Heart left ventricle (tissue), 16 donors: ENCODE measurements at regions not wholly inside any gene's neighbourhood (a gene's known extent, or its start where the extent isn't known, plus 50 kb on each side); places are given as distances from the start of the nearest gene placed in this dataset.

Experiments
- ATAC-seq, 4 donors: fragments of 200-7000 bp; cut with Tn5 transposase; one replicate each; pipeline ENCODE4 v1.9.1; 2020 to 2022; ENCODE audit warnings: moderate library complexity in 4 of 4, mild to moderate bottlenecking in 3 of 4, moderate number of reproducible peaks in 1 of 4
- DNase-seq, 5 donors: peaks; one replicate each; pipeline ENCODE4 v3.0.0-alpha.2; 2020
- H3K27ac ChIP-seq, 12 donors: fragments of 200-600 bp; sonication (generic) in 4 of 12; one replicate each; pipeline versions ENCODE4 v1.5.0 to v1.8.0; 2016 to 2022; ENCODE audit warnings: mild to moderate bottlenecking in 2 of 12
- H3K27me3 ChIP-seq, 9 donors: fragments of 200-600 bp; sonication (generic) in 2 of 9; one replicate each; pipeline versions ENCODE4 v1.5.1 to v1.8.0; 2016 to 2022; ENCODE audit warnings: mild to moderate bottlenecking in 3 of 9
- H3K36me3 ChIP-seq, 9 donors: fragments of 200-600 bp; sonication (generic) in 2 of 9; one replicate each; pipeline versions ENCODE4 v1.5.0 to v1.8.0; 2018 to 2022; ENCODE audit warnings: mild to moderate bottlenecking in 2 of 9
- H3K4me1 ChIP-seq, 12 donors: fragments of 200-600 bp; sonication (generic) in 4 of 12; one replicate each; pipeline versions ENCODE4 v1.5.0 to v1.8.0; 2016 to 2022; ENCODE audit warnings: mild to moderate bottlenecking in 3 of 12
- H3K4me3 ChIP-seq, 12 donors: fragments of 200-600 bp; sonication (generic) in 4 of 12; one replicate each; pipeline versions ENCODE4 v1.5.0 to v1.8.0; 2017 to 2022; ENCODE audit warnings: mild to moderate bottlenecking in 9 of 12, moderate library complexity in 4 of 12
- H3K9me3 ChIP-seq, 12 donors: fragments of 200-600 bp; sonication (generic) in 4 of 12; one replicate each; pipeline versions ENCODE4 v1.5.0 to v1.8.0; 2016 to 2022; ENCODE audit warnings: mild to moderate bottlenecking in 1 of 12
- POLR2A ChIP-seq, 2 donors: fragments of 450-650 bp; IDR thresholded peaks; one replicate each; pipeline ENCODE4 v1.6.1; 2017; ENCODE audit warnings: antibody characterized with exemption in 2 of 2, mild to moderate bottlenecking in 2 of 2, moderate library complexity in 2 of 2
- WGBS, 4 donors: extraction: QIAGEN DNeasy Blood & Tissue Kit in 2 of 4; methylation state at CpG; one replicate each; pipeline versions ENCODE4 v1.1.5 to v1.1.7; 2013 to 2018; 5-methylcytosine and 5-hydroxymethylcytosine counted together
- intact Hi-C, 10 donors: fragments of 100-400 bp; cut with DNase I; formaldehyde crosslinking; loops; one replicate each; pipeline versions ENCODE4 v1.11.1 to v1.14.2; 2022
- TF ChIP-seq, protein P1 (sequence below), 12 donors: fragments of 200-600 bp; sonication (generic) in 4 of 12; IDR thresholded peaks; one replicate each; pipeline versions ENCODE4 v1.5.0 to v1.8.0; 2018 to 2022; ENCODE audit warnings: antibody characterized with exemption in 12 of 12, mild to moderate bottlenecking in 5 of 12
- donor health status: ischemic (EF 13 %, LVEDD 7.1; RV severe dilation, severe dysfunction).
- donor health status: healthy with polysubstance abuse.
- donor health status: DM: no; HTN: yes; CAD: no.
- donor health status: DM: no; HTN: no; CAD: no.
- donor health status: ischemic (EF 25% LVEDD 6.9; RV normal size, moderate dysfunction).
- donor health status: ischemic (EF 25% LVEDD 5.7; RV mildly dilated, moderate dysfunction).
- donor health status: healthy.
- donor health status: DM: yes; HTN: yes; CAD: no.
- donor health status: ischemic (EF 35%, LVEDD 5.7; RV mildly dilated, moderate dysfunction).
- donor health status: nonischemic (EF 11% LVEDD 7.7; RV severe dilation, severe dysfunction).
- donor health status: DM: yes; HTN: yes; CAD: no.
- donor health status: PGD.
- donor health status: ischemic (EF 29% LVEDD 5.4; RV normal size, mild dysfunction).
- donor health status: nonischemic (EF 23%, LVEDD 6.1; RV moderate dilation, normal function).

- ATAC-seq (no peak), DNase-seq (no peak)
- Histone ChIP-seq H3K27ac (no peak overlapping the region), H3K4me3 (no peak overlapping the region), H3K27me3 (no peaks in the 10 kb centered on the region), H3K4me1 (no peaks in the 10 kb centered on the region), H3K9me3 (no peaks in the 10 kb centered on the region), H3K36me3 (no peaks in the 10 kb centered on the region)
- intact Hi-C loops: no loop called here
- 77 to 86% (median 83%) methylated on average over 6 of the region's 6 CpGs for WGBS, 4 donors
- no peak for TF ChIP-seq POLR2A (IDR thresholded peaks at IDR 0.05)
- TF ChIP-seq, protein P1, sequence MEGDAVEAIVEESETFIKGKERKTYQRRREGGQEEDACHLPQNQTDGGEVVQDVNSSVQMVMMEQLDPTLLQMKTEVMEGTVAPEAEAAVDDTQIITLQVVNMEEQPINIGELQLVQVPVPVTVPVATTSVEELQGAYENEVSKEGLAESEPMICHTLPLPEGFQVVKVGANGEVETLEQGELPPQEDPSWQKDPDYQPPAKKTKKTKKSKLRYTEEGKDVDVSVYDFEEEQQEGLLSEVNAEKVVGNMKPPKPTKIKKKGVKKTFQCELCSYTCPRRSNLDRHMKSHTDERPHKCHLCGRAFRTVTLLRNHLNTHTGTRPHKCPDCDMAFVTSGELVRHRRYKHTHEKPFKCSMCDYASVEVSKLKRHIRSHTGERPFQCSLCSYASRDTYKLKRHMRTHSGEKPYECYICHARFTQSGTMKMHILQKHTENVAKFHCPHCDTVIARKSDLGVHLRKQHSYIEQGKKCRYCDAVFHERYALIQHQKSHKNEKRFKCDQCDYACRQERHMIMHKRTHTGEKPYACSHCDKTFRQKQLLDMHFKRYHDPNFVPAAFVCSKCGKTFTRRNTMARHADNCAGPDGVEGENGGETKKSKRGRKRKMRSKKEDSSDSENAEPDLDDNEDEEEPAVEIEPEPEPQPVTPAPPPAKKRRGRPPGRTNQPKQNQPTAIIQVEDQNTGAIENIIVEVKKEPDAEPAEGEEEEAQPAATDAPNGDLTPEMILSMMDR (IDR thresholded peaks at IDR 0.05): no peak
Observed at GRCh38 chr14:86310148-86310547, 780.2 kb downstream of the FLRT2 start.

- DNase-seq: no peak
- H3K36me3 ChIP-seq: no peaks in the 10 kb centered on the region
- no peaks in the 10 kb centered on the region for H3K4me1 ChIP-seq
- no peak overlapping the region for H3K27ac ChIP-seq
- H3K27me3 ChIP-seq: no peaks in the 10 kb centered on the region
- intact Hi-C loops: no loop called here
- H3K9me3 ChIP-seq: no peaks in the 10 kb centered on the region
- no peak for ATAC-seq
- no peak for TF ChIP-seq POLR2A (IDR thresholded peaks at IDR 0.05)
- TF ChIP-seq, protein P1 (IDR thresholded peaks at IDR 0.05): no peak
- H3K4me3 ChIP-seq: no peak overlapping the region
- WGBS, 4 donors: 82 to 88% (median 84%) methylated on average over 2 of the region's 2 CpGs
Observed at GRCh38 chr14:86305058-86305457, 775.1 kb downstream of the FLRT2 start.

DNA sequence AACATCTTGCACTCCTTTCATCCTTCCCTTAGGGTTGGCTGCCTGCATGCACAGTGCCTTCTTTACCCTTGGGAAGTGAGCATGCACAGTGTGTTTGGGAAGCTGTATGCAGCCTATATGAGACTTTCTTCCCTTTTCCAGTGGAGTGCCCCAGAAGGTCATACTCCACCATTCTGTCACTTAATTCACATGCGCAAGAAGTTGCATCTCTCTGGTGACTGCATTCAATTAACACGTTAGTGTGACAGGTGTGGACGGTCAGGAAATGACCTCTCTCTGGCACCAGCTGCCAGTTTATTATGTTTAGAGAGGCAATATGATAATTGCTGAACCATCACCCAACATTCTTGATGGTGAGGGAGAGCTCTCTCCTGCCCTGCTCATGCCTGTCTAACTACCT lies 770.0 kb downstream of the FLRT2 start:
- Histone ChIP-seq H3K27me3 (no peaks in the 10 kb centered on the region), H3K36me3 (no peaks in the 10 kb centered on the region), H3K9me3 (peaks cover 0 to 5% (median 0%) of the 10 kb centered on the region in 12 donors), H3K4me1 (no peaks in the 10 kb centered on the region), H3K27ac (no peak overlapping the region), H3K4me3 (no peak overlapping the region)
- DNase-seq (no peak), ATAC-seq (no peak)
- TF ChIP-seq, protein P1 (IDR thresholded peaks at IDR 0.05): no peak
- TF ChIP-seq POLR2A (IDR thresholded peaks at IDR 0.05): no peak
- intact Hi-C loops: no loop called here
- 69 to 75% (median 72%) methylated on average over 3 of the region's 3 CpGs for WGBS, 4 donors

DNA sequence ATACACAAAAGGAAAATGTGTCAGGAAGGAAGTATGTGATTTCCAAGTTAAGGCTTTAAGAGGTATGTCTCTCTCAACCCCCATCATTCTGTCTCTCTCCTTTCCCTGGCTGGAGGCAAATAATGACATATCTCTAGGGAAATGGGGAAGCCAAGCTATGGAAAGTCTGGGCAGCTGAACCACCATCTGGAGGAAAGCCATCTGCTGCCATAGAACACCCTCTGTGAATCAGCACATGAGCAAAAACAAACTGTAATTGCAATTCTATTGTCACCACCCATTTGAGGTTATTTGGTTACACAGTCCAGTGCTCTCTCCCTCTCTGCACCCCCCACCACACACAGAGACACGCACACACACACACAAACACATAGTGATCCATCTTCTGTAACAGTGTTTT lies 766.2 kb downstream of the FLRT2 start:
- 68 to 84% (median 75%) methylated on average over 1 of the region's 1 CpG for WGBS, 4 donors
- H3K4me3 ChIP-seq: no peak overlapping the region
- H3K9me3 ChIP-seq: peaks cover 0 to 5% (median 0%) of the 10 kb centered on the region in 12 donors
- no peaks in the 10 kb centered on the region for H3K36me3 ChIP-seq
- ATAC-seq (no peak), DNase-seq (no peak)
- intact Hi-C loops: no loop called here
- no peaks in the 10 kb centered on the region for H3K27me3 ChIP-seq
- TF ChIP-seq, protein P1 (IDR thresholded peaks at IDR 0.05): no peak
- TF ChIP-seq POLR2A (IDR thresholded peaks at IDR 0.05): no peak
- H3K27ac ChIP-seq: no peak overlapping the region
- H3K4me1 ChIP-seq: no peaks in the 10 kb centered on the region
